ENCODE measurements at regions not wholly inside any gene's neighbourhood (a gene's known extent, or its start where the extent isn't known, plus 50 kb on each side); places are given as distances from the start of the nearest gene placed in this dataset.

- H3K27me3 ChIP-seq (ENCODE audit: low read length), result no peaks in the 10 kb centered on the region
- no peaks in the 10 kb centered on the region for H3K79me2 ChIP-seq (ENCODE audit: insufficient read depth, low read length)
- H3K9me3 ChIP-seq (ENCODE audit: insufficient read depth, low read length), result no peaks in the 10 kb centered on the region
- H3K27ac ChIP-seq (ENCODE audit: low read depth, low read length), result no peak overlapping the region
- H3F3A ChIP-seq (ENCODE audit: insufficient read depth), result no peaks in the 10 kb centered on the region
- H3K4me3 ChIP-seq (ENCODE audit: insufficient read depth, low read length, poor library complexity, severe bottlenecking), result no peak overlapping the region
- H2AFZ ChIP-seq (ENCODE audit: low read depth, low read length, severe bottlenecking), result no peak overlapping the region
- H3K9ac ChIP-seq (ENCODE audit: low read length), result no peak overlapping the region
- TF ChIP-seq CTCF (IDR thresholded peaks at IDR 0.05; ENCODE audit: insufficient read depth, low read length, poor library complexity, severe bottlenecking) (no peak), EZH2phosphoT487 (conservative IDR thresholded peaks at IDR 0.05; ENCODE audit: low read length) (no peak)
- no peaks in the 10 kb centered on the region for H3K9me2 ChIP-seq (replicated peaks; ENCODE audit: insufficient read depth, low read length)
- no peaks in the 10 kb centered on the region for H3K36me3 ChIP-seq (ENCODE audit: low read length)
- H3K4me2 ChIP-seq (ENCODE audit: low read depth, low read length, poor library complexity, severe bottlenecking), result no peak overlapping the region
- H4K20me1 ChIP-seq (ENCODE audit: low read depth, low read length), result no peaks in the 10 kb centered on the region
Observed at GRCh38 chr20:22719167-22719591, 134.8 kb upstream of the FOXA2 start.

DNA sequence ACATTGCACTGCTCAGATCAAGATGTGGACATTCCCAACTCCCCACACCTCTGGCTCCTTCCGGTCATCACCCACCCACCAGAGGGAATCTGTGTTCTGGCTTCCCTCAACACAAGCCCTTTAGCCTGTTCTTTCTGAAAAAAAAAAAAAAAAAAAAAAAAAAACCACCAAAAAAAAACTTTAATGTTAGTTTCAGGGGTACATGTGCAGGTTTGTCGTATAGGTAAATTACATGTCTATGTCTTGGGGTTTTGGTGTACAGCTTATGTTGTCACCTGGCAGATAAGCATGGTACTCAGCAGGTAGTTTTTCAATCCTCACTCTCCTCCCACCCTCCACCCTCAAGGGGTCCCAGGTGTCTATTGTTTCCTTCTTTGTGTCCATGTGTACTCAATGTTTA is 135.8 kb upstream of the FOXA2 start:
- H3F3A ChIP-seq (ENCODE audit: insufficient read depth), result no peaks in the 10 kb centered on the region
- no peak overlapping the region for H3K9ac ChIP-seq (ENCODE audit: low read length)
- no peaks in the 10 kb centered on the region for H3K79me2 ChIP-seq (ENCODE audit: insufficient read depth, low read length)
- no peaks in the 10 kb centered on the region for H3K9me3 ChIP-seq (ENCODE audit: insufficient read depth, low read length)
- H3K27ac ChIP-seq (ENCODE audit: low read depth, low read length), result no peak overlapping the region
- no peak overlapping the region for H3K4me3 ChIP-seq (ENCODE audit: insufficient read depth, low read length, poor library complexity, severe bottlenecking)
- no peaks in the 10 kb centered on the region for H3K27me3 ChIP-seq (ENCODE audit: low read length)
- no peaks in the 10 kb centered on the region for H3K36me3 ChIP-seq (ENCODE audit: low read length)
- no peak overlapping the region for H3K4me2 ChIP-seq (ENCODE audit: low read depth, low read length, poor library complexity, severe bottlenecking)
- no peak for TF ChIP-seq CTCF (IDR thresholded peaks at IDR 0.05; ENCODE audit: insufficient read depth, low read length, poor library complexity, severe bottlenecking)
- TF ChIP-seq EZH2phosphoT487 (conservative IDR thresholded peaks at IDR 0.05; ENCODE audit: low read length), result no peak
- H3K9me2 ChIP-seq (replicated peaks; ENCODE audit: insufficient read depth, low read length), result no peaks in the 10 kb centered on the region
- H4K20me1 ChIP-seq (ENCODE audit: low read depth, low read length), result no peaks in the 10 kb centered on the region
- no peak overlapping the region for H2AFZ ChIP-seq (ENCODE audit: low read depth, low read length, severe bottlenecking)

DNA sequence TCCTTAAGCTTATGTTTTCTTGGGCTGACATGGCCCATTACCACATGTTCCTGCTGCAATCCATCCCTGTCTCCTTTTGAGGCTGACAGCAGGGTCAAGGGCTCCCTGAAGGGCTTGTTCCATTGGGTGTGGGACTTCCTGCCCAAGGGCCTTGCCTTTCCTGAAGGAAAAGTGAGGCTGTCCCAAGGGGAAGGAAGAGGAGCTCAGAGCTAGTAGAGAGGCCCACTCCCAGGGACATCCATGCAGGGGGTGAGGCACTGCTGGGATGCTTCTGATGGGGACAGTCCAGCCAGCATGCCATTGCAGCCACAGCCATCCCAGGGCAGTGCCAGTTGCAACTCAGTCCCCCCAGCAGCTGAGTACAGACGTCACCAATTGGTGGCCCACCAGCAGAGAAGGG is 138.4 kb upstream of the FOXA2 start:
- Histone ChIP-seq H3K36me3 (ENCODE audit: low read length) (no peaks in the 10 kb centered on the region), H4K20me1 (ENCODE audit: low read depth, low read length) (no peaks in the 10 kb centered on the region), H3F3A (ENCODE audit: insufficient read depth) (no peaks in the 10 kb centered on the region), H3K9me2 (replicated peaks; ENCODE audit: insufficient read depth, low read length) (no peaks in the 10 kb centered on the region), H3K79me2 (ENCODE audit: insufficient read depth, low read length) (no peaks in the 10 kb centered on the region), H3K4me2 (ENCODE audit: low read depth, low read length, poor library complexity, severe bottlenecking) (no peak overlapping the region), H3K9me3 (ENCODE audit: insufficient read depth, low read length) (no peaks in the 10 kb centered on the region), H3K27me3 (ENCODE audit: low read length) (no peaks in the 10 kb centered on the region), H2AFZ (ENCODE audit: low read depth, low read length, severe bottlenecking) (no peak overlapping the region), H3K9ac (ENCODE audit: low read length) (no peak overlapping the region), H3K27ac (ENCODE audit: low read depth, low read length) (no peak overlapping the region), H3K4me3 (ENCODE audit: insufficient read depth, low read length, poor library complexity, severe bottlenecking) (no peak overlapping the region)
- no peak for TF ChIP-seq CTCF (IDR thresholded peaks at IDR 0.05; ENCODE audit: insufficient read depth, low read length, poor library complexity, severe bottlenecking)
- no peak for TF ChIP-seq EZH2phosphoT487 (conservative IDR thresholded peaks at IDR 0.05; ENCODE audit: low read length)

All from SU-DHL-6 (cell line).